SU-DHL-6 (cell line): ENCODE measurements at regions not wholly inside any gene's neighbourhood (a gene's known extent, or its start where the extent isn't known, plus 50 kb on each side); places are given as distances from the start of the nearest gene placed in this dataset.

Experiments
- H2AFZ ChIP-seq: fragments of 200-600 bp; sonication (generic); 2 replicates; pipeline ENCODE4 v1.6.1; 2014; ENCODE audit warnings: low read depth, mild to moderate bottlenecking, moderate library complexity, mixed read lengths, antibody characterized with exemption, low read length; ENCODE audit not compliant: severe bottlenecking
- H3F3A ChIP-seq: fragments of 200-600 bp; shearing (Covaris generic); 2 replicates; pipeline ENCODE4 v1.6.0; 2016; ENCODE audit warnings: antibody characterized with exemption, mild to moderate bottlenecking; ENCODE audit not compliant: insufficient read depth
- H3K27ac ChIP-seq: fragments of 200-600 bp; sonication (generic); 2 replicates; pipeline ENCODE4 v1.5.1; 2016; ENCODE audit warnings: low read depth, mild to moderate bottlenecking, low read length, moderate library complexity, mixed read lengths
- H3K27me3 ChIP-seq: fragments of 200-600 bp; sonication (generic), shearing (Covaris generic); 2 replicates; pipeline ENCODE4 v1.6.0; 2014; ENCODE audit warnings: mild to moderate bottlenecking, low read length
- H3K36me3 ChIP-seq: fragments of 200-600 bp; sonication (generic); 2 replicates; pipeline ENCODE4 v1.6.1; 2014; ENCODE audit warnings: mild to moderate bottlenecking, low read length, mixed read lengths
- H3K4me2 ChIP-seq: fragments of 300-600, 200-600 bp; shearing (Covaris generic), sonication (generic); 2 replicates; pipeline ENCODE4 v1.6.0; 2014; ENCODE audit warnings: low read length, low read depth, mild to moderate bottlenecking; ENCODE audit not compliant: poor library complexity, severe bottlenecking
- H3K4me3 ChIP-seq: fragments of 200-600 bp; sonication (generic); 2 replicates; pipeline ENCODE4 v1.5.1; 2014; ENCODE audit warnings: antibody characterized with exemption, low read length, mild to moderate bottlenecking, mixed read lengths; ENCODE audit not compliant: insufficient read depth, poor library complexity, severe bottlenecking
- H3K79me2 ChIP-seq: fragments of 200-600 bp; sonication (generic); 2 replicates; pipeline ENCODE4 v1.6.1; 2014; ENCODE audit warnings: mild to moderate bottlenecking, low read length, moderate library complexity; ENCODE audit not compliant: insufficient read depth
- H3K9ac ChIP-seq: fragments of 200-600 bp; sonication (generic); 2 replicates; pipeline ENCODE4 v1.7.0; 2014; ENCODE audit warnings: mild to moderate bottlenecking, low read length
- H3K9me2 ChIP-seq: fragments of 200-600 bp; sonication (generic); replicated peaks from 2 replicates; pipeline ENCODE4 v1.6.1; 2014; ENCODE audit warnings: low read length; ENCODE audit not compliant: insufficient read depth
- H3K9me3 ChIP-seq: fragments of 200-600 bp; sonication (generic); 2 replicates; pipeline ENCODE4 v1.6.1; 2014; ENCODE audit warnings: low read length, mixed read lengths; ENCODE audit not compliant: insufficient read depth
- H4K20me1 ChIP-seq: fragments of 200-600 bp; sonication (generic); 2 replicates; pipeline ENCODE4 v1.6.1; 2014; ENCODE audit warnings: low read depth, mild to moderate bottlenecking, antibody characterized with exemption, low read length, moderate library complexity, mixed read lengths
- CTCF ChIP-seq: fragments of 200-600 bp; sonication (generic); IDR thresholded peaks from one replicate; pipeline ENCODE4 v1.5.1; 2017; ENCODE audit warnings: antibody characterized with exemption, mild to moderate bottlenecking, low read length, moderate library complexity; ENCODE audit not compliant: insufficient read depth, poor library complexity, severe bottlenecking
- EZH2phosphoT487 ChIP-seq: fragments of 200-600 bp; sonication (generic), shearing (Covaris generic); conservative IDR thresholded peaks from 2 replicates; pipeline ENCODE4 v1.6.1; 2018; ENCODE audit warnings: mild to moderate bottlenecking, antibody characterized with exemption, low read length, moderate library complexity, mixed read lengths

DNA sequence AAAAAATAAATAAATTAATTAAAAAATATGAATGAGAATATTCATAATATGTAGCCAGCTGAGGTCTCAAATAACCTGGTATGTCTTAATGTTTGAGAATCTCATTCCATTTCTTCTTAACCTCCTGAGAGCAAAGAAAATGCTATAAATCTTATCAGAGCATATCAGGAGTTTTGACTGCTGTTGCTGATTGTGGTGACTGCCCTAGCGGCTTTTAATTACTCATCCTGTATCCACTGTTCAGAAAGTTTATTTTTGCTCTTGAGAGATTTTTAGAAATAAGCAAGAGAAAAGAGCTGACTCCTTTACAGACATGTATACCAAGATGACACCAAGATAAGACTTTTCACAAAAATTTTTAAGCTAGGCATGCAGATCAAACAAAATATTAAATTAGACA, 454.8 kb upstream of the CBLB start:
- H3K27me3 ChIP-seq = no peaks in the 10 kb centered on the region
- H3F3A ChIP-seq = no peaks in the 10 kb centered on the region
- no peak overlapping the region for H2AFZ ChIP-seq
- TF ChIP-seq EZH2phosphoT487 (no peak), CTCF (no peak)
- H3K4me2 ChIP-seq = no peak overlapping the region
- no peaks in the 10 kb centered on the region for H3K79me2 ChIP-seq
- H3K36me3 ChIP-seq = 0 out of 2 replicates have a peak, but pooled peaks cover 2% of the 10 kb centered on the region
- H3K9me2 ChIP-seq = no peaks in the 10 kb centered on the region
- H4K20me1 ChIP-seq = no peaks in the 10 kb centered on the region
- no peak overlapping the region for H3K9ac ChIP-seq
- no peak overlapping the region for H3K4me3 ChIP-seq
- H3K27ac ChIP-seq = no peak overlapping the region
- peaks cover 12% of the 10 kb centered on the region; the same call in 1 of the 2 replicates for H3K9me3 ChIP-seq

DNA sequence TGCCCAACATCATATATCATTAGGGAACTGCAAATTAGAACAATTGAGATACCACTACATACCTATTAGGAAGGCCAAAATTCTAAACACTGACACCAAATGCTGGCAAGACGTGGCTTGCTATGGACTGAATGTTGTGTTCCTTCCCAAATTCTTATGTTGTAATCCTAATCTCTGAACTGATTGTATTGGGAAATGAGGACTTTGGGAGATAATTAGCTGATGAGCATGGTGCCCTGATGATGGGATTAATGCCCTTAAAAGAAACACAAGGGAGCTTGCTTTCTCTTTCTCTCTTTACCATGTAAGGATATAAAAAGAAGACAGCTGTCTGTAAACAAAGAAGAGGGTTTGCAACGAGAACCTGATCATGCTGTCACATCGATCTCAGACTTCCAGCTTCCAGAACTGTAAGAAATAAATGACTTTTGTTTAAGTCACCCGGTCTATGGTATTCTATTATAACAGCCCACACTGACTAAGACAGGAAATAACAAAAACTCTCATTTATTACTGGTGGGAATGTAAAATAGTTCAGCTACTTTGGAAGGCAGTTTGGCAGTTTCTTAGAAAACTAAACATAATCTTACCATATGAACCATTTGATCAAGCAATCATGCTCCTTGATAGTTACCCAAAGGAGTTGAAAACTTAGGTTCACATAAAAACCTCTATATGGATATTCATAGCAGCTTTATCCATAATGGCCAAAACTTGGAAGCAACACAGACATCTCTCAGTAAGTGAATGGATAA, 458.3 kb upstream of the CBLB start:
- TF ChIP-seq CTCF (no peak), EZH2phosphoT487 (no peak)
- 0 out of 2 replicates have a peak, but pooled peaks cover 2% of the 10 kb centered on the region for H3K36me3 ChIP-seq
- H3K27ac ChIP-seq = no peak overlapping the region
- no peak overlapping the region for H3K4me2 ChIP-seq
- no peak overlapping the region for H3K9ac ChIP-seq
- no peaks in the 10 kb centered on the region for H3K27me3 ChIP-seq
- H3F3A ChIP-seq = no peaks in the 10 kb centered on the region
- H3K9me3 ChIP-seq = peaks cover 12% of the 10 kb centered on the region; the same call in 1 of the 2 replicates
- H4K20me1 ChIP-seq = no peaks in the 10 kb centered on the region
- H3K4me3 ChIP-seq = no peak overlapping the region
- no peaks in the 10 kb centered on the region for H3K79me2 ChIP-seq
- H2AFZ ChIP-seq = no peak overlapping the region
- H3K9me2 ChIP-seq = no peaks in the 10 kb centered on the region

- Histone ChIP-seq H3K27me3 (no peaks in the 10 kb centered on the region), H3K9me3 (peaks cover 12% of the 10 kb centered on the region; the same call in 1 of the 2 replicates), H3K79me2 (no peaks in the 10 kb centered on the region), H3K4me2 (no peak overlapping the region), H4K20me1 (no peaks in the 10 kb centered on the region), H3K4me3 (no peak overlapping the region), H3K27ac (no peak overlapping the region), H2AFZ (no peak overlapping the region), H3K36me3 (0 out of 2 replicates have a peak, but pooled peaks cover 2% of the 10 kb centered on the region), H3K9me2 (no peaks in the 10 kb centered on the region), H3F3A (no peaks in the 10 kb centered on the region), H3K9ac (no peak overlapping the region)
- no peak for TF ChIP-seq CTCF
- no peak for TF ChIP-seq EZH2phosphoT487
Measured at GRCh38 chr3:106327696-106328025, 458.8 kb upstream of the CBLB start.
